Right renal cortex interstitium (tissue), 3 donors: ENCODE measurements at regions not wholly inside any gene's neighbourhood (a gene's known extent, or its start where the extent isn't known, plus 50 kb on each side); places are given as distances from the start of the nearest gene placed in this dataset.
"Not testable (repeated sequence)": the region's sequence is repeated elsewhere in the genome, so short reads cannot be mapped to it uniquely, and the experiment has no call there.

ENCODE experiments used
- DNase-seq, 3 donors: peaks; one replicate each; pipeline ENCODE4 v3.0.0-alpha.2; 2013; ENCODE audit warnings: low read depth in 3 of 3, low spot score in 2 of 3

- no peak for DNase-seq
Measured at GRCh38 chr12:91515944-91516694, 333.5 kb upstream of the DCN start.

DNA sequence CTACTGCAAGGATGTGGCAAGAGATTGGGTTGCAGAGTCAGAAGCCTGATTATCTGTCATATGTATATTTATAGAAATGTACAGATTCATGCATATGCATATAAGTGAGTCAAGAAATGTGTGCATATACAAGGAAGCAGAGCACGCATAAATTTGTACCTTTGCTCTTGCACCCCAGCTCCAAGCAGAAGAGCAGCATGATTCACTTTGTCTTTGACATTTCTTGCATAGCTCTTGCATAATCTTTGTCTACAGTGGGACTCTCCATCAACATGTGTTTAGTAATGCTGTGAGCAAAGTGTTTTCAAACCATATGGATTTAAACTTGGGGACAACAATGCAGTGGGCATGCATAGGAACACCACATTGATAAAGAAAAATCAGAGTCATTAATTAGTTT, 330.7 kb upstream of the DCN start:
- DNase-seq: no peak

- no peak for DNase-seq
Measured at GRCh38 chr12:91511795-91512420, 329.3 kb upstream of the DCN start.

GRCh38 chr12:91507754-91508153, 325.1 kb upstream of the DCN start:
- DNase-seq: no peak

GRCh38 chr12:91506452-91506851, 323.8 kb upstream of the DCN start:
- no peak for DNase-seq

DNA sequence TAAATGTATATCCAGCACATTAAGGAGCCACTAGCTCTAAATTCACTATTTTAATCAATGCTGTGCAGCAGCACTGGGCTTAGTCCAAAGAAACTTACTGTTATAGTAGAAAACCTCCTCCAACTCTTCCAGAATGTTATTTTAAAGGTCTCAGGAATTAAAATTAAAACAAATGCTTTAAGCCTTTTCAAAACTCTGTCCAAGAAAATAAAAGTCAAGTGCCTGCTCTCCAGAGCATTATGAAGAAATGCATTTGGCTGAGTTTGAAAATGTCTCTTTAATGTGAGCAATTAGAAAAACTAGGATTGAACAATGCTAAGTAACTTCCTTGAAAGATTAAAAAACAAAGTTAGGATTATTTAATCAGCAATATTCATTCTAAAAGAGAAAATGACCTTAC, 322.4 kb upstream of the DCN start:
- no peak for DNase-seq

DNA sequence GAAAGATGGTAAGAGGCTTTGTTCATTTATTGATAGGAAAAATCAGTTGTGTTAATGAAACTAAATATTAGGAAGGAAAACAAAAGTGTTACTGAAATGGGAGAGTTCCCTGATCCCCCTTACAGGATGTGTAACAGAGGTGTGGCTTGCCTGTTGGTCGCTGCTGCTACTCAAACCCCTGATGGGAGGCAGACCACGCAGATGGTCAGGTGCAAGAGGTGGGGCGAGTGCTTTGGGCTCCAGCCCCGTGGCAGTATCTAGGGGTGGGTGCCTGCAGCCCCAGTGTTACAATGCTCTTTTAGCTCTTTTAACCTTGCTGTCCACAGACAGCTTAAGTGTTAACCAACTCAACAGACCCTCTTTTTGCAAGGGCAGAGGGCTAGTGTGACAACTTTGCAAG, 319.6 kb upstream of the DCN start:
- DNase-seq: no peak

- no peak for DNase-seq
Measured at GRCh38 chr12:91496337-91496736, 313.7 kb upstream of the DCN start.

DNA sequence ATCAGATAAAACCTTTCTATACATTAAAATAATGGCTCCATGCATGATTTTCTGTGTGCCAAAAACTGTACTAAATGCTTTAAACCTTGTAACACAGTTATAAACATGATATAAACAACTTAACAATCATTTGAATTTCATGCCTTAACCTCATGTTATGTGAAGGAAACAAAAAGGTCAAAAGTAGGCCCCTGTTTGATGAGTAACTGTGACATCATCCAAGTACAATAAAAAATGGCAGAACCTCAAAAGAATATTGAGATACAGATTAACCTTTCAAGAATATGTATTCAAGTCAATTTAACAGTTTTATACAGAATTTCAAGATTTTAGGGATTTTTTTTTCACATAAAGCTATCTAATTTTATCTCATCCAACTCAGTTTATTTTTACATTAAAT, 310.7 kb upstream of the DCN start:
- DNase-seq: no peak

GRCh38 chr12:91492648-91493047, 310.0 kb upstream of the DCN start:
- no peak for DNase-seq

- DNase-seq: no peak
Measured at GRCh38 chr12:91490667-91491311, 308.2 kb upstream of the DCN start.

DNA sequence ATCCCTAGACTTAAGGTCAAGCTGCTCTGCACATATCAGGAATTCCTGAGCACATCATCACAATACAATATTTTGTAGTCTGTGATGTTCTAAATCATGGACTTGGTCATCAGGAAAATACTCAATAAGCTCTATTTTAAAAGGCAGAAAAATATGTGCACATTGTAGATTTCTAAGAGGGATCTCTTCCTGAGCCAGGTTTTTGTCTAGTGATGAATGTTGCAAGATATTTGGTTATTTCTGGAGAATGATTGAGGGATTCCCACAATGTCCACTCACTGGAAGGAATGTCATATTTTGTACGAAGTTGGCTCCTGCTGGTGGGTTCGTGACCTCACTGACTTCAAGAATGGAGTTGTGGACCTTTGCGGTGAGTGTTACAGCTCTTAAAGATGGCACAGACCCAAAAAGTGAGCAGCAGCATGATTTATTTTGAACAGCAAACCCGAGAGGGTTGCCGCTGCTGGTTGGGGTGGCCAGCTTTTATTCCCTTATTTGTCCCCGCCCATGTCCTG, 300.9 kb upstream of the DCN start:
- no peak for DNase-seq

- no peak for DNase-seq
Measured at GRCh38 chr12:91482231-91482630, 299.6 kb upstream of the DCN start.

DNA sequence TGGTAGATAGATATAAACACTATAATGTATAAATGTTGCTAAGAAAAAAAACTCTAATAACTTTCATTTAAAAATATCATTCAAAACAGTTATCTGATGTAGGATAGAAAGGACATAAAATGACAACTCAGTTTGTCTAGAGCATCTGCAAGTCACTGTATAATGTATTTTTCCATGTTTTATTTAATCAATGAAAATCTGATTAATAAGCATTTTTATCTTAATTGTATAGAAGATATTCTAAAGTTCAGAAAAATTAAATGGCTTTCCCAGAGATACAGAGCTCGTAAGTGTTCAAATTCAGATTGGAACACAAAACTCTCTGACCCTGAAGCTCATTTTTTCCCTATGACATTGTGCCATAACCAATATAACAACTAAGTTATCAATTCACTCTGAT, 295.9 kb upstream of the DCN start:
- no peak for DNase-seq

DNA sequence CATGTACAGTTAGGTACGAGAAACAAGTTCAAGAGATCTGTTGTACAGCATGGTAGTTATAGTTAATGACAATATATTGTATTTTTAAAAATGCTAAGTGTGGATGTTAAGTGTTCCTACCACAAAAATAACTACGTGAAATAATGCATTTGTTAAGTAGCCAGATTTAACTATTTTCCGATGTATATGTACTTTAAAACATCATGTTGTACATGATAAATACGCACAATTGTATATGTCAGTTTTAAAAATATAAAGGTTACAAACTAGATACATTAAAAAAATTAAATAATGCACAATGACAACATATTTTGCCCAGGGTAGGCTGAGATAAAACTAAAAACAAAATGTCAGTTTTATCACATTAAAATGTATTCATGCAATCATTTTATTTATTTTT, 285.1 kb upstream of the DCN start:
- no peak for DNase-seq

- no peak for DNase-seq
Measured at GRCh38 chr12:91461061-91461460, 278.4 kb upstream of the DCN start.

GRCh38 chr12:91460469-91460868, 277.9 kb upstream of the DCN start:
- no peak for DNase-seq

DNA sequence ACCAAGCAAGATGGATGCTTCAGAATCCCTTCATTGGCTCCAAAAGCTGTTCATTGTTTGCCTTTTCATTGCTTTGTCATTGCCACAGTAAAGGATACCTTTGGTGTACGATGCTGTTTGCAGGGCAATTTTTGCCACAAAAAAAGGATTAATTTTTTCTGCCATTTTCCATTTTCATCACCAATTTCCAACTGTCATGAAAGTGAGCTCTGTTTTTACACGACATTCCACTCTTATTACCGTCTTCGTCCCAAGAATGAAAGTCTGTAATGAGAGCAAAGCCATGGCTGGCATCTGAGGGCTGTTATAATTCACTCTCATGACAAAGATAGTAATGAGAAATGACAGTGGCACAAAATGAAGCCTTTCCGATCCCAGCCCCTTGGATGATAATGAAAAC, 272.7 kb upstream of the DCN start:
- no peak for DNase-seq

DNA sequence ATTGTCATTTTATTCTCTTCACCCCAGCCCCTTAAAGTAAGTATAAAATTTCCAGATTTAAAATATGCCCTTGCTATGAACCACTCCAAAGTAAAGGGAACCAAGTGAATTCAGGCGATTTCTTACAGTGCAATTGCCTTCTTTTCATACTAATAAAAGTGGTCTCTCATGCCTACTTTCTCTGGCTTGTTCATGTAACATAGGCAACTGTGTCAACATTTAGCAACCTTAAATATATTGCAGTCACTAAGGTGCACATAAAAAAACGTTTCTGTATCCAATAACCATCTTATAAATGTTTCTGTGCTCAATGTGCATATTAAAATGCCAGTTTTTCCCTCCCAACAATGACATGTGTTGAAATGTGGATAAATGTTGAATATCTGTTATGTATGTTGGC, 271.6 kb upstream of the DCN start:
- no peak for DNase-seq

GRCh38 chr12:91452464-91452863, 269.8 kb upstream of the DCN start:
- DNase-seq: not testable (repeated sequence)

GRCh38 chr12:91441993-91442952, 259.7 kb upstream of the DCN start:
- no peak for DNase-seq
